ENCODE measurements at regions not wholly inside any gene's neighbourhood (a gene's known extent, or its start where the extent isn't known, plus 50 kb on each side); places are given as distances from the start of the nearest gene placed in this dataset.

- DNase-seq (ENCODE audit: low read depth), result no peak
Observed at GRCh38 chr18:38413193-38413592, 847.6 kb upstream of the CELF4 start.

GRCh38 chr18:38406607-38407006, 841.0 kb upstream of the CELF4 start:
- DNase-seq (ENCODE audit: low read depth), result no peak

GRCh38 chr18:38402509-38402908, 836.9 kb upstream of the CELF4 start:
- no peak for DNase-seq (ENCODE audit: low read depth)

- DNase-seq (ENCODE audit: low read depth), result no peak
Observed at GRCh38 chr18:38397094-38397493, 831.5 kb upstream of the CELF4 start.

- no peak for DNase-seq (ENCODE audit: low read depth)
Observed at GRCh38 chr18:38386146-38386545, 820.5 kb upstream of the CELF4 start.

GRCh38 chr18:38369772-38370690, 804.4 kb upstream of the CELF4 start:
- DNase-seq (ENCODE audit: low read depth), result no peak

- DNase-seq (ENCODE audit: low read depth), result no peak
Observed at GRCh38 chr18:38368886-38369285, 803.3 kb upstream of the CELF4 start.

- no peak for DNase-seq (ENCODE audit: low read depth)
Observed at GRCh38 chr18:38368246-38368645, 802.6 kb upstream of the CELF4 start.

GRCh38 chr18:38367473-38367872, 801.9 kb upstream of the CELF4 start:
- DNase-seq (ENCODE audit: low read depth), result no peak

GRCh38 chr18:38362286-38362792, 796.7 kb upstream of the CELF4 start:
- DNase-seq (ENCODE audit: low read depth), result no peak

- no peak for DNase-seq (ENCODE audit: low read depth)
Observed at GRCh38 chr18:38358805-38359657, 793.4 kb upstream of the CELF4 start.

- no peak for DNase-seq (ENCODE audit: low read depth)
Observed at GRCh38 chr18:38353149-38353548, 787.6 kb upstream of the CELF4 start.

GRCh38 chr18:38350141-38350540, 784.5 kb upstream of the CELF4 start:
- DNase-seq (ENCODE audit: low read depth), result no peak

- no peak for DNase-seq (ENCODE audit: low read depth)
Observed at GRCh38 chr18:38330573-38330972, 765.0 kb upstream of the CELF4 start.

- DNase-seq (ENCODE audit: low read depth), result no peak
Observed at GRCh38 chr18:38329145-38329544, 763.5 kb upstream of the CELF4 start.

- no peak for DNase-seq (ENCODE audit: low read depth)
Observed at GRCh38 chr18:38322206-38322605, 756.6 kb upstream of the CELF4 start.

GRCh38 chr18:38321262-38321661, 755.7 kb upstream of the CELF4 start:
- DNase-seq (ENCODE audit: low read depth), result no peak

- no peak for DNase-seq (ENCODE audit: low read depth)
Observed at GRCh38 chr18:38318416-38318815, 752.8 kb upstream of the CELF4 start.

- DNase-seq (ENCODE audit: low read depth), result no peak
Observed at GRCh38 chr18:38313831-38314230, 748.2 kb upstream of the CELF4 start.

GRCh38 chr18:38312532-38312931, 746.9 kb upstream of the CELF4 start:
- no peak for DNase-seq (ENCODE audit: low read depth)

- no peak for DNase-seq (ENCODE audit: low read depth)
Observed at GRCh38 chr18:38310936-38311335, 745.3 kb upstream of the CELF4 start.

GRCh38 chr18:38307914-38308313, 742.3 kb upstream of the CELF4 start:
- no peak for DNase-seq (ENCODE audit: low read depth)

- DNase-seq (ENCODE audit: low read depth), result no peak
Observed at GRCh38 chr18:38305961-38306360, 740.4 kb upstream of the CELF4 start.
